HG03521 (cell line): ENCODE measurements at regions not wholly inside any gene's neighbourhood (a gene's known extent, or its start where the extent isn't known, plus 50 kb on each side); places are given as distances from the start of the nearest gene placed in this dataset.

Experiments used
- ATAC-seq: cut with Tn5 transposase; IDR thresholded peaks from one replicate; pipeline ENCODE4 v1.9.1; 2021; ENCODE audit warnings: mild to moderate bottlenecking, moderate library complexity; ENCODE audit not compliant: unreplicated experiment

GRCh38 chr18:77811503-77811902, 561.9 kb downstream of the GALR1 start:
- ATAC-seq = no peak

- no peak for ATAC-seq
Observed at GRCh38 chr18:77815666-77816338, 566.2 kb downstream of the GALR1 start.

GRCh38 chr18:77818328-77818727, 568.7 kb downstream of the GALR1 start:
- ATAC-seq = no peak

- ATAC-seq = no peak
Observed at GRCh38 chr18:77820472-77820871, 570.8 kb downstream of the GALR1 start.

GRCh38 chr18:77821892-77822291, 572.2 kb downstream of the GALR1 start:
- no peak for ATAC-seq

GRCh38 chr18:77822632-77823031, 573.0 kb downstream of the GALR1 start:
- no peak for ATAC-seq

- ATAC-seq = no peak
Observed at GRCh38 chr18:77833807-77834206, 584.2 kb downstream of the GALR1 start.

GRCh38 chr18:77851802-77852201, 602.2 kb downstream of the GALR1 start:
- no peak for ATAC-seq

GRCh38 chr18:77853859-77854258, 604.2 kb downstream of the GALR1 start:
- no peak for ATAC-seq

GRCh38 chr18:77857678-77858655, 608.3 kb downstream of the GALR1 start:
- ATAC-seq = no peak

GRCh38 chr18:77859634-77860033, 610.0 kb downstream of the GALR1 start:
- ATAC-seq = no peak

GRCh38 chr18:77862066-77862757, 612.6 kb downstream of the GALR1 start:
- ATAC-seq = no peak

- no peak for ATAC-seq
Observed at GRCh38 chr18:77865853-77866252, 616.2 kb downstream of the GALR1 start.

- ATAC-seq = no peak
Observed at GRCh38 chr18:77866351-77866750, 616.7 kb downstream of the GALR1 start.

- no peak for ATAC-seq
Observed at GRCh38 chr18:77870199-77870598, 620.6 kb downstream of the GALR1 start.

- ATAC-seq = no peak
Observed at GRCh38 chr18:77870894-77871293, 621.2 kb downstream of the GALR1 start.

- no peak for ATAC-seq
Observed at GRCh38 chr18:77872166-77872565, 622.5 kb downstream of the GALR1 start.

- ATAC-seq = no peak
Observed at GRCh38 chr18:77876319-77876865, 626.7 kb downstream of the GALR1 start.

GRCh38 chr18:77879829-77880228, 630.2 kb downstream of the GALR1 start:
- ATAC-seq = no peak

GRCh38 chr18:77884454-77884853, 634.8 kb downstream of the GALR1 start:
- no peak for ATAC-seq

- no peak for ATAC-seq
Observed at GRCh38 chr18:77894060-77894459, 644.4 kb downstream of the GALR1 start.
